ENCODE measurements at regions not wholly inside any gene's neighbourhood (a gene's known extent, or its start where the extent isn't known, plus 50 kb on each side); places are given as distances from the start of the nearest gene placed in this dataset.
A peak's percentile ranks its signal among the peaks of the same experiment; 100 is the strongest.

DNA sequence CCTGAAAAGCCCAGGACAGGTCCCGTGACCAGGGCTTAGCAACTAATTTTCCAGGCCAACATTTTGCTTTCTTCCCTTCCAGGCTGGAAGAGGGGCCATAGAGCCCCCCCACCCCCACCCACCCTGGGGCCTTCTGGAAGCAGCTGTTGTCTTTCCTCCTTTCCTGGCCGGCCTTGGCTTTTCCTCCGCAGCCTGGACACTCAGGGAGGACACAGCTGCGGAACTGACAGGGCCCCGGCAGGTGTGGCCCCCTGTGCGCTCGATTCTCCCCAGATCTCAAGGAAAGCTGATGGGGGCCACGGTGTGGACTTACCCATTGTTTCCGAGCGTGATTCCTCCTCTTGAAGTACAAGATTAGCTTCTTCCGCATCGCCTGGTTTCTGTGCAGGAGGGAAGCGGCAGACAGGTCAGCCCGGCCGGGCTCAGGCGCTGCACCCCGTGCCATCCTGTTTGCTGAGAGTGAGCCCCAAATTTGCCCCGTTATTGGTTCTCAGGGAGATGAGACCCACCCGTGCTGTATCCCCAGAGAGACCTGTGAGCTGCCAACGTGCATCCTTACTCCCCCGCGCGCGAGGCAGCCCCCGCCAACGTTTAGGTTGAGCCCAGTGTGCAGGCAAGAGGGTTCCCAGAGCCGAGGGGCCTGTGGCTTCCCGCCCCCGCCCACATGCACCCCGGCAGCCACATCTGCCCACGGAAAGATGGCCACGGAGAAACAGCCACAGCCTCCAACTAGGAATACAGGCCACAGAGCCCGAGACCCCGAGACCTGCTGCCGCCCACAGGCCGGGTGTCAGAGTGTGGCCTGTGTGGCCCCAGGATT is 129.6 kb downstream of the NCOR2 start:
- peaks cover 8% of the 10 kb centered on the region in 2 donors for H3K4me1 ChIP-seq (ENCODE audit: control insufficient read depth in 1 of 2, insufficient read depth in 2 of 2, low read length in 2 of 2)
- H3K36me3 Mint-ChIP-seq, result peaks cover 37 to 48% of the 10 kb centered on the region in 2 donors
- no peak overlapping the region for H3K4me3 ChIP-seq (replicated peaks in 1 of 3; ENCODE audit: low read depth in 2 of 3, low read length in 3 of 3)
- H3K27me3 Mint-ChIP-seq (ENCODE audit: low read depth in 3 of 3), result peaks cover 0 to 6% (median 0%) of the 10 kb centered on the region in 3 donors
- WGBS (ENCODE audit: insufficient coverage), result 90% methylated on average over 33 of the region's 36 CpGs
- intact Hi-C loops (cut with micrococcal nuclease), result loop anchor here in 1 of 2 donors (5.0 kb wide), 1 partner anchor 34 kb away; no protein-coding TSS in a partner anchor
- peaks cover 5% of the 10 kb centered on the region for H3K79me2 ChIP-seq (ENCODE audit: insufficient read depth, low read length)
- peaks cover 53 to 72% of the 10 kb centered on the region in 2 donors for H3K36me3 ChIP-seq (replicated peaks in 1 of 2; ENCODE audit: control insufficient read depth in 1 of 2, insufficient read depth in 2 of 2, low read length in 2 of 2)
- no peaks in the 10 kb centered on the region for H3K9me3 ChIP-seq (replicated peaks in 1 of 2; ENCODE audit: control insufficient read depth in 1 of 2, insufficient read depth in 1 of 2, low read length in 2 of 2)
- H4K20me1 ChIP-seq (ENCODE audit: insufficient read depth, low read length), result peaks cover 95% of the 10 kb centered on the region
- peak overlapping the region in 1 of 2 donors; percentile 45 for H3K27ac ChIP-seq (ENCODE audit: low read depth in 1 of 2, low read length in 2 of 2)
- no peak overlapping the region for H3K4me3 Mint-ChIP-seq
- no peaks in the 10 kb centered on the region for H3K27me3 ChIP-seq (ENCODE audit: control insufficient read depth in 2 of 2, insufficient read depth in 2 of 2, low read length in 2 of 2)
- H3K27ac Mint-ChIP-seq, result peak overlapping the region in 4 of 7 donors; percentile 32 to 66 (median 56)
- H3K4me1 Mint-ChIP-seq, result peaks cover 6% of the 10 kb centered on the region
- H2AFZ ChIP-seq (ENCODE audit: insufficient read depth, low read depth, low read length, poor library complexity, severe bottlenecking), result no peak overlapping the region
- no peaks in the 10 kb centered on the region for H3K9me3 Mint-ChIP-seq
- no peak overlapping the region for H3K4me2 ChIP-seq (replicated peaks; ENCODE audit: extremely low read depth, low read length, poor library complexity, severe bottlenecking)
- TF ChIP-seq, protein P1, sequence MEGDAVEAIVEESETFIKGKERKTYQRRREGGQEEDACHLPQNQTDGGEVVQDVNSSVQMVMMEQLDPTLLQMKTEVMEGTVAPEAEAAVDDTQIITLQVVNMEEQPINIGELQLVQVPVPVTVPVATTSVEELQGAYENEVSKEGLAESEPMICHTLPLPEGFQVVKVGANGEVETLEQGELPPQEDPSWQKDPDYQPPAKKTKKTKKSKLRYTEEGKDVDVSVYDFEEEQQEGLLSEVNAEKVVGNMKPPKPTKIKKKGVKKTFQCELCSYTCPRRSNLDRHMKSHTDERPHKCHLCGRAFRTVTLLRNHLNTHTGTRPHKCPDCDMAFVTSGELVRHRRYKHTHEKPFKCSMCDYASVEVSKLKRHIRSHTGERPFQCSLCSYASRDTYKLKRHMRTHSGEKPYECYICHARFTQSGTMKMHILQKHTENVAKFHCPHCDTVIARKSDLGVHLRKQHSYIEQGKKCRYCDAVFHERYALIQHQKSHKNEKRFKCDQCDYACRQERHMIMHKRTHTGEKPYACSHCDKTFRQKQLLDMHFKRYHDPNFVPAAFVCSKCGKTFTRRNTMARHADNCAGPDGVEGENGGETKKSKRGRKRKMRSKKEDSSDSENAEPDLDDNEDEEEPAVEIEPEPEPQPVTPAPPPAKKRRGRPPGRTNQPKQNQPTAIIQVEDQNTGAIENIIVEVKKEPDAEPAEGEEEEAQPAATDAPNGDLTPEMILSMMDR (IDR thresholded peaks at IDR 0.05), result no peak
- DNase-seq, result no peak
- no peak overlapping the region for H3K9ac ChIP-seq (ENCODE audit: insufficient read depth, low read length, poor library complexity, severe bottlenecking)

DNA sequence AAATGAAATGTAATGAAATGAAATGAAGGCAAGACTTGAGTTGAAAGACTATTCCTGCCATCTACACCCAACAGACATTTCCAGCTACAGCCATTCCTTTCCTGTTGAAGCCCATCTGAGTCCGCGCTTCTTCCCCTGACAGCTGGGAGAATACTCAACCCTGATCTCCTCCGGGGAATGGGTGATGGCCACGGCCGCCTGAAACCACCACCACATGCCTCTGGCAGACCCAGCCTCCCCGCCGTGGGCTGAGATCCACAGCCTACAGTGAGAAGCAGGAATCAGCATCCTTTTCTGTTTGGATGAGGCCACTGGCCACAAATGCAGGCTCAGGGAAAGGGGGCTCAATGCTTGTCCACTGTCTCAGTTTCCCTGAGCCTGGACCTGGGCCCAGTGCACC is 130.3 kb downstream of the NCOR2 start:
- intact Hi-C loops (cut with micrococcal nuclease), result loop anchor here in 1 of 2 donors (5.0 kb wide), 1 partner anchor 35 kb away; no protein-coding TSS in a partner anchor
- WGBS (ENCODE audit: insufficient coverage), result 90% methylated on average over 5 of the region's 7 CpGs

More for the DNA sequence above, 130.3 kb downstream of the NCOR2 start:
- Mint-ChIP-seq H3K4me3 (no peak overlapping the region), H3K36me3 (peaks cover 30 to 41% of the 10 kb centered on the region in 2 donors), H3K4me1 (peaks cover 12% of the 10 kb centered on the region), H3K27me3 (ENCODE audit: low read depth in 3 of 3) (peaks cover 0 to 6% (median 0%) of the 10 kb centered on the region in 3 donors), H3K9me3 (no peaks in the 10 kb centered on the region), H3K27ac (peak overlapping the region in 2 of 7 donors; percentile 15 to 64)
- no peak overlapping the region for H3K4me3 ChIP-seq (replicated peaks in 1 of 3; ENCODE audit: low read depth in 2 of 3, low read length in 3 of 3)
- H3K27me3 ChIP-seq (ENCODE audit: control insufficient read depth in 2 of 2, insufficient read depth in 2 of 2, low read length in 2 of 2), result no peaks in the 10 kb centered on the region
- H3K27ac ChIP-seq (ENCODE audit: low read depth in 1 of 2, low read length in 2 of 2), result peak overlapping the region in 1 of 2 donors; percentile 27
- TF ChIP-seq, protein P1 (IDR thresholded peaks at IDR 0.05), result no peak
- no peak overlapping the region for H3K4me2 ChIP-seq (replicated peaks; ENCODE audit: extremely low read depth, low read length, poor library complexity, severe bottlenecking)
- no peak overlapping the region for H3K9ac ChIP-seq (ENCODE audit: insufficient read depth, low read length, poor library complexity, severe bottlenecking)
- peaks cover 94% of the 10 kb centered on the region for H4K20me1 ChIP-seq (ENCODE audit: insufficient read depth, low read length)
- H2AFZ ChIP-seq (ENCODE audit: insufficient read depth, low read depth, low read length, poor library complexity, severe bottlenecking), result no peak overlapping the region
- no peaks in the 10 kb centered on the region for H3K9me3 ChIP-seq (replicated peaks in 1 of 2; ENCODE audit: control insufficient read depth in 1 of 2, insufficient read depth in 1 of 2, low read length in 2 of 2)
- H3K36me3 ChIP-seq (replicated peaks in 1 of 2; ENCODE audit: control insufficient read depth in 1 of 2, insufficient read depth in 2 of 2, low read length in 2 of 2), result peaks cover 47 to 65% of the 10 kb centered on the region in 2 donors
- DNase-seq, result no peak
- peaks cover 13 to 15% of the 10 kb centered on the region in 2 donors for H3K4me1 ChIP-seq (ENCODE audit: control insufficient read depth in 1 of 2, insufficient read depth in 2 of 2, low read length in 2 of 2)
- peaks cover 8% of the 10 kb centered on the region for H3K79me2 ChIP-seq (ENCODE audit: insufficient read depth, low read length)
